Cardiac fibroblast (primary cell): ENCODE measurements at regions not wholly inside any gene's neighbourhood (a gene's known extent, or its start where the extent isn't known, plus 50 kb on each side); places are given as distances from the start of the nearest gene placed in this dataset.

Experiments
- DNase-seq, 2 donors: peaks; one replicate each; pipeline versions ENCODE4 v3.0.0 to v3.0.0-alpha.2; 2010; ENCODE audit warnings: low read depth in 2 of 2
- H3K4me3 ChIP-seq, 2 donors: replicated peaks in 1 of 2; 1 replicate in 1 of 2; 2 replicates in 1 of 2; pipeline ENCODE4 v1.5.1; 2011; ENCODE audit warnings: low read depth in 2 of 2, low read length in 2 of 2, mild to moderate bottlenecking in 2 of 2, moderate library complexity in 1 of 2
- TF ChIP-seq, protein P1 (sequence below): IDR thresholded peaks from one replicate; pipeline ENCODE4 v1.5.1; 2011; ENCODE audit warnings: low read depth, mild to moderate bottlenecking, low read length, inconsistent platforms

DNA sequence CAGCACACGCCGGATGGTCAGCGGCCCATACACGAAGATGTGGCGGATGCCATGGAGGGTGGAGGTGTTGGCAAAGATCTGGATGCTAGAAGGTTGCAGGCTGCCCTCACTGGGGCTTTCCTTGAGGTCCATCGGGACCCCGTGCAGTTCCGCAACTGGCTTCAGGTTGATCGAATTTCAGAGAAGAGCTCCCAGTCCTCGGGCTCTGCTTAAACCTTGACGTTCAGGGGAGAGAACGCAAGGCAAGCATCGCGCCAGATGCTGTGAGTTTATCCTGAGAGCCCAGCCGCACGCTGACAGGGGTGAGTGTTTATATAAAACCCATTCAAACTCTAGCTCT is 98.7 kb upstream of the CCL2 start:
- no peak for DNase-seq
- TF ChIP-seq, protein P1, sequence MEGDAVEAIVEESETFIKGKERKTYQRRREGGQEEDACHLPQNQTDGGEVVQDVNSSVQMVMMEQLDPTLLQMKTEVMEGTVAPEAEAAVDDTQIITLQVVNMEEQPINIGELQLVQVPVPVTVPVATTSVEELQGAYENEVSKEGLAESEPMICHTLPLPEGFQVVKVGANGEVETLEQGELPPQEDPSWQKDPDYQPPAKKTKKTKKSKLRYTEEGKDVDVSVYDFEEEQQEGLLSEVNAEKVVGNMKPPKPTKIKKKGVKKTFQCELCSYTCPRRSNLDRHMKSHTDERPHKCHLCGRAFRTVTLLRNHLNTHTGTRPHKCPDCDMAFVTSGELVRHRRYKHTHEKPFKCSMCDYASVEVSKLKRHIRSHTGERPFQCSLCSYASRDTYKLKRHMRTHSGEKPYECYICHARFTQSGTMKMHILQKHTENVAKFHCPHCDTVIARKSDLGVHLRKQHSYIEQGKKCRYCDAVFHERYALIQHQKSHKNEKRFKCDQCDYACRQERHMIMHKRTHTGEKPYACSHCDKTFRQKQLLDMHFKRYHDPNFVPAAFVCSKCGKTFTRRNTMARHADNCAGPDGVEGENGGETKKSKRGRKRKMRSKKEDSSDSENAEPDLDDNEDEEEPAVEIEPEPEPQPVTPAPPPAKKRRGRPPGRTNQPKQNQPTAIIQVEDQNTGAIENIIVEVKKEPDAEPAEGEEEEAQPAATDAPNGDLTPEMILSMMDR = no peak

DNA sequence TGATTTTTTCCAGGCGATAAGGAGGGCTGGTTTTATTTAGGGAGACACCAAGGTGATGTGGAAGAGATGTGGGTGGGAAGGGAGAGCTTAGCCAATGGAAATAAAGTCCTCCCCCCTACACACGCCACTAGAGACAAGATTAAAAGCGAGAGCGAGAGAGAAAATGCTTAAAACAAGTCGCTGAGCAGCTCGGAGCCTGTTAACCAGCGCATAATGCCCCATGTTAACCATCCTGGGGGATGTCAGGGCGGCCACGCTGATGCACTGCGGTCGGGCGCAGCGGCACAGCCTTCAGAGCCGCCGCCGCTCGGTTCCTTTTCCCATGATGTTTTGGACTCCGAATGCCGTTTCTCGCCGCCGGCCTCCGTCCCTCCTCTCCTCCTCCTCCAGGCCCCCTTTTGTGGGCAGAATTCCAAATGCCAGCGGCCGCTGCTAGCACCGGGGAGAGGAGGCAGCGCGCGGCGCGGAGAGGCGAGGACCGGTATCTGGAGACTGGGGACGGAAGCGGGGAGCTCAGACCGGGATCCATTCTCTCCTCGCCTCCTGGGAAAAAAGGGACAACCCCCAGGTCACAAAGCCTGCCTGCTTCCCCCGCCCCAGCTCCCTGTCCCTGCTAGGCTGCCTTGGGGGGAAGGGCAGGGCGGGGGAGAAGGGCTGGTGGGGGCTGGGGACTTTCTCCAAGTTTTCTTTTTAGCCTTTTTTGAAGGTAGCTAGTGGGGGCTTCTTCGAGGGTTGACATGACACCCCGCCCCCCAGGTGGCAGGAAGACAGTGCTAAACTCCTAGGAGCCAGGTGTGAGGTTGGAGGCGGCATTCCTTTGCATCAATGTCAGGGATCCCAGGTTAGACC is 98.1 kb upstream of the CCL2 start:
- no peak for DNase-seq
- TF ChIP-seq, protein P1 = no peak
- H3K4me3 ChIP-seq = no peak overlapping the region

More for the DNA sequence above, 98.7 kb upstream of the CCL2 start:
- H3K4me3 ChIP-seq = no peak overlapping the region

DNA sequence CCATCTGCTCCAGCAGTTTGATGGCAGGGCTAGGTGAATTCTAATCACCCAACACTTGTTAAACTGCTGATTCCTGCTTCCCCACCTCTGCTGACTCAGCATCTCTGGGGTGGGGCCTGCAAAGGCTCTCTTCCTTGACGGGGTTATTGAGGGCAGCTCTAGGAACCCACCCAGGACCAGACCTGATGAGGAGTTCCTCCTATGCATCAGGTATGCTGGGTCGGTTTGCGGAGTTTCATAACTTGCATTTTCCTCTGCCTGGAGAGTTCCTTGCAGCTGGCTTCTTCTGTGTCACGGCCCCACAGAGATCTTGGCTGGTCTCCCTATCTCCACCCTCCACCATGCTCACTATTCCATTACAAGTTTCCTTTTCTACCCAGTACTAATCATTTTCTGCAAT is 93.4 kb upstream of the CCL2 start:
- no peak overlapping the region for H3K4me3 ChIP-seq
- DNase-seq = no peak
- TF ChIP-seq, protein P1 = no peak

DNA sequence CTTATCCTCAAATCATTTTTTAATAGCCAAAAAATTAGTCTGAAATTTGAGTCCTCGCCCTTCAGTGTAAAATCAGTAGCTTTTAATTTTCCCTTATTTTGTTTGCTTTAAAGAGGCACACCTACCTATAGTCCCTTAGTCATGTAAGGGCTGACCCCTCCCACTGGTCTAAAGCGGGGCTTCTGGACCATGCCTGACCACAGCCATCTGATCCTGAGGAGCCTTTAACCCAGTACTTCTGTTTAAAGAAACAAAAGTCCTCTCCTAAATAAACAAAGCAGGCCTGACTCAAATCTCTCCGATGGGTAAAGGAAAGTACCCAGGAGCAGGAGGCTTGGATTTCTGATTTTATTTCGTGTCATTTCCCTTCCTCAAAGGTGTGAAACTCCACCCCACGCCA is 92.0 kb upstream of the CCL2 start:
- H3K4me3 ChIP-seq = no peak overlapping the region
- no peak for DNase-seq
- TF ChIP-seq, protein P1 = no peak

DNA sequence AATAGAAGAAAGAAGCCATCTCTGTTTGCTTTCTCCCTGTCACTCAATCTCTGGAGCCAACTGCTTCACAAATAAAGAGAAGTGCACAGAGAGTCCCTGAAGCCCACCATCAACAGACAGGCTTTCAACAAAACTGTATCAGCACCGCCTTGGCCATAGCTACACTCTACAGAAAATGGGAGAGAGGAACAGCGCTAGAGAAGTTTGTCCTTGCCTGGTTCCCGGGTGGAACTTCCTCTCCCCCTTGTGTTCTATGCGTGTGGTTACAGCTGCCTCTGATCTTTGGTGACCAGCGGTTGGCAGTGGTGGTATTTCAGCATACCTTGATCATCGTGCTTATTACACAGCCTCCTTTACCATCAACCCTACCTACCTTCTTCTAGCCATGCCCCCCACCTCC is 91.4 kb upstream of the CCL2 start:
- TF ChIP-seq, protein P1 = peak; percentile 51
- peak; percentile 8 to 33 for DNase-seq
- H3K4me3 ChIP-seq = no peak overlapping the region

DNA sequence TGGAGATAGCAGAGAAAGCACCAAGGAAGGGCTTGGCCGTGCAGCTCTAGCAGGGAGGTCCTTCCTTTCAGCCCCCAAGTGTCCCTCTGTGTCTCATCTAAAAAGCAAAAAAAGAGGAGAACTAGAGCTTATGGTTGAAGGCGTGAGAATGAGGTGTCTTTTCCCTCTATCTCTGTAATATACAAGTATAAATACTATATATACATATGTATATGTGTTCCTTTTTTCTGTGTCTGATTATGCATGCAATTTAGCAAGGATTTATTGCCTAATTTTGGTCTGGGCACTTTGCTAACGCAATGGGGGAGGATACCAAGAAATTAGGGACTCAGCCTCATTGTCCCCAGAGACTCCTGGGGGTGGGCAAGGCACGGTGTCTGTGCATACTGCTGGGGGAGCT is 90.2 kb upstream of the CCL2 start:
- H3K4me3 ChIP-seq = no peak overlapping the region
- DNase-seq = no peak
- TF ChIP-seq, protein P1 = no peak

DNA sequence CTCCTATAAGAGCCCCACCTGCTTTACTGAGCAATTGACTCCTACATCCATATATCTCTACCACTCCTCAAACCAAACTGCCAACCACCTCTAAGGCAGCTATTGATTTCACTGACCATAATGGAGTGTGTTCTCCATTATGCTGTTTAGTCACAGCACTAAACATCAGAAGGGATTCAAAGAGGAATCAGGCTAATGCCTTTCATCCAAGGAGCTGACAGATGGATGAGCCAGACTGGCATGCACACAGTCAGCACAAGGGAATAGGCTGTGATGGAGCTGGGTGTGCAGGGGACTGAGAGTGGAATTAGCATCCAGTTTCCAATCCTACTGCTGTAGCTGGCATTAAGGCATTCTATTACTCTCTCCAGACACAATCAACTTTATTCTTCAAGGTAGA is 88.7 kb upstream of the CCL2 start:
- TF ChIP-seq, protein P1 = no peak

More for the DNA sequence above, 88.7 kb upstream of the CCL2 start:
- no peak overlapping the region for H3K4me3 ChIP-seq
- no peak for DNase-seq
